ENCODE measurements at regions not wholly inside any gene's neighbourhood (a gene's known extent, or its start where the extent isn't known, plus 50 kb on each side); places are given as distances from the start of the nearest gene placed in this dataset.
"Not testable (repeated sequence)": the region's sequence is repeated elsewhere in the genome, so short reads cannot be mapped to it uniquely, and the experiment has no call there.

DNA sequence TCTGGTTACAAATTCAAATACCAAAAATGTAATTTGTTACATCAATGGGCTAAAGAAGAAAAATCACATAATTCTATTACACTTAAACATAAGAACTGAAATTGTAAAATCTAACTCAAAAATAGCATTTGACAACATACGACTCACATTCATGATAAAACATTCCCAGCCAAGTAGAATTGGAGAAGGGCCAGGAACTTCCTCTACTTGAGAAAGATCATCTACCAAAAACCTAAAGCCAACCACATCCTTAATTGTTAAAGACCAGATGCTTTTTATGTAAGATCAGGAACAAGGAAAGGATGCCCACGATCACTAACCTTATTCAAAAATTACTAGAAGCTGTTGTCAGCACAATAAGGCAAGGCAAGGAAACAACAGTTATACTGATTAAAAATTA lies 1819.8 kb upstream of the C9orf72 start:
- DNase-seq (ENCODE audit: low read depth), result peak; percentile 19
- TF ChIP-seq, protein P1, sequence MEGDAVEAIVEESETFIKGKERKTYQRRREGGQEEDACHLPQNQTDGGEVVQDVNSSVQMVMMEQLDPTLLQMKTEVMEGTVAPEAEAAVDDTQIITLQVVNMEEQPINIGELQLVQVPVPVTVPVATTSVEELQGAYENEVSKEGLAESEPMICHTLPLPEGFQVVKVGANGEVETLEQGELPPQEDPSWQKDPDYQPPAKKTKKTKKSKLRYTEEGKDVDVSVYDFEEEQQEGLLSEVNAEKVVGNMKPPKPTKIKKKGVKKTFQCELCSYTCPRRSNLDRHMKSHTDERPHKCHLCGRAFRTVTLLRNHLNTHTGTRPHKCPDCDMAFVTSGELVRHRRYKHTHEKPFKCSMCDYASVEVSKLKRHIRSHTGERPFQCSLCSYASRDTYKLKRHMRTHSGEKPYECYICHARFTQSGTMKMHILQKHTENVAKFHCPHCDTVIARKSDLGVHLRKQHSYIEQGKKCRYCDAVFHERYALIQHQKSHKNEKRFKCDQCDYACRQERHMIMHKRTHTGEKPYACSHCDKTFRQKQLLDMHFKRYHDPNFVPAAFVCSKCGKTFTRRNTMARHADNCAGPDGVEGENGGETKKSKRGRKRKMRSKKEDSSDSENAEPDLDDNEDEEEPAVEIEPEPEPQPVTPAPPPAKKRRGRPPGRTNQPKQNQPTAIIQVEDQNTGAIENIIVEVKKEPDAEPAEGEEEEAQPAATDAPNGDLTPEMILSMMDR (IDR thresholded peaks at IDR 0.05; ENCODE audit: insufficient read depth, low read length), result no peak
- no peak overlapping the region for H3K4me3 ChIP-seq (ENCODE audit: low read depth, low read length)

DNA sequence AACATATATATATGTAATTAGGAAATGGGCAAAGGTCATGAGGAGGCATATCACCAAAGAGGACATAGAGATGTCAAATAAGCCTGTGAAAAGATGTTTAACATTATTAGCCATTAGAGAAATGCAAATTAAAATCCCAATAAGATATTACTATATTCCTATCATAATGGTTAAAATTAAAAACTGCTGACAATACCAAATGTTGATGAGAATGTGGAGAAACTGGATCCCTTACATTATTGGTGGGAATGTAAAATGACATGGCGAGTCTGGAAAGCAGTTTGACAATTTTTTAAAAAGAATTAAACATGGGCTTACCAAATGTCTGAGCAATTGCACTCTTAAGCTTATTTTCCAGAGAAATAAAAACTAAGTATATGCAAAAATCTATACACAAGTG lies 1821.6 kb upstream of the C9orf72 start:
- DNase-seq (ENCODE audit: low read depth), result no peak
- no peak overlapping the region for H3K4me3 ChIP-seq (ENCODE audit: low read depth, low read length)
- TF ChIP-seq, protein P1 (IDR thresholded peaks at IDR 0.05; ENCODE audit: insufficient read depth, low read length), result no peak

DNA sequence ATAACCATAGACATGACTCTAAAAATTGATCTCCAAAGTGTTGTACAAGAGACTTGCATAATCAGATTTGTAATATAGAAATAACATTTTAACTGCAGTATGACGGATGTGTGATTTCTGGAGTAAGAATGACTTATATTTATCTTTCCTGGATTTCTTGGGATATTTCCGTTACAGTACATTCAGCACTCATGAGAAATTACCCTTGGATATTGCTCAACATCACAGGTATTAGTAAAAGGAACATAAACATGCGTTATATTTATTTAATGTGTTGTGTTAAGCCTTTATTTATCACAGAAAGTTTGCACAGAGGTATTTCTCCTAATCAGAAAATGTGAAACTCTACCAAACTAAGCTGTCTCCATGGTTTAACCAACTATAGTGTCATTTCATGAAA lies 1823.9 kb upstream of the C9orf72 start:
- no peak overlapping the region for H3K4me3 ChIP-seq (ENCODE audit: low read depth, low read length)
- DNase-seq (ENCODE audit: low read depth), result no peak
- TF ChIP-seq, protein P1 (IDR thresholded peaks at IDR 0.05; ENCODE audit: insufficient read depth, low read length), result no peak

DNA sequence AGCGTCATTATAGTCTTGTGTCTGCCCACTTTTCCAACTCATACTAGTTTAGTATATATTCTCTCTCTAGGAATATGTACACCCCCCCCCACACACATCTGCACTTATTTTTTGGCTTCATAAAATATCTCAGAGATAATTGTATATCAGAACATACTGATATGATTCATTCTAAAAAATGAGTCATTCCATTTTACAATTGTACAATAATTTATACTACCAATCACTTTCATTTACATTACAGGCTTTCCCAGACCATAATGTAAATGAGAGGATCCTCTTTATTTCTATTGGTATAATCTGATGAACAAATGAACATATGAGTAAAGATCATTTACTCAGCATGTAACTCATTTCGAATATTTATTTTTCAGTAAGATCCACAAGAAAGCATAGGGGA lies 1842.9 kb upstream of the C9orf72 start:
- DNase-seq (ENCODE audit: low read depth), result no peak
- TF ChIP-seq, protein P1 (IDR thresholded peaks at IDR 0.05; ENCODE audit: insufficient read depth, low read length), result no peak
- no peak overlapping the region for H3K4me3 ChIP-seq (ENCODE audit: low read depth, low read length)

DNA sequence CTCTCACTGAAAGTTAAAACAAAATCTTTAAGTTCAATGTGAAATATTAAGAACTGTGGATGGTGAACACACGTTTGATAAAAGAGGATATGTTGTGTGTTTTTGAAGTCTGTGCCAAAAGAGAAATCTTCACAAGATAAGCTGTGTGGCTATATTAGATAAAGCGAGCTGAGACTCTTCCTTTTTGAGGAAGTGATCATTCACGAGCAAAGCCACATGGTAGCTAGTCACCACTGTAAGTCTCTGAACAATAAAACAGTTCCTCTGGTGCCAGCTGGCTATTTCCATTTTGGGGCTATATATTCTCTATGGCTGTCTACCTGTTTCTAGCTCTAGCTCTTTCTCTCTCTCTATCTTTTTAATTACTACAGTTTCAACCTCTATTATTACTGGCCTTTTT lies 1849.2 kb upstream of the C9orf72 start:
- TF ChIP-seq, protein P1 (IDR thresholded peaks at IDR 0.05; ENCODE audit: insufficient read depth, low read length), result no peak

DNA sequence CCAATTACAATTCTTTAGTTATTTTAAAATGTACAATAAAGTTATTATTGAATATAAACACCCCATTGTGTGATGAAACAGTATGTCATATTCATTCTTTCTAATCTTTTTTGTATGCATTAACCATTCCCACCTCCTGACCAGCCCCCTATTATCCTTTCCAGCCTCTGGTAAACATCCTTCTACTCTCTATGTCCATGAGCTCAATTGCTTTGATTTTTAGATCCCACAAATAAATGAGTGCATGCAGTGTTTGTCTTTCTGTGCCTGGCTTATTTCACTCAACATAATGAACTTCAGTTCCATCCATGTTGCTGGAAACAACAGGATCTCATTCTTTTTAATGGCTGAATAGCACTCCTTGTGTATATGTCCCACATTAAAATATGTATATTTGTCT lies 1858.9 kb upstream of the C9orf72 start:
- TF ChIP-seq, protein P1 (IDR thresholded peaks at IDR 0.05; ENCODE audit: insufficient read depth, low read length), result no peak
- H3K4me3 ChIP-seq (ENCODE audit: low read depth, low read length), result no peak overlapping the region
- no peak for DNase-seq (ENCODE audit: low read depth)

More for the DNA sequence above, 1849.2 kb upstream of the C9orf72 start:
- no peak overlapping the region for H3K4me3 ChIP-seq (ENCODE audit: low read depth, low read length)
- no peak for DNase-seq (ENCODE audit: low read depth)

DNA sequence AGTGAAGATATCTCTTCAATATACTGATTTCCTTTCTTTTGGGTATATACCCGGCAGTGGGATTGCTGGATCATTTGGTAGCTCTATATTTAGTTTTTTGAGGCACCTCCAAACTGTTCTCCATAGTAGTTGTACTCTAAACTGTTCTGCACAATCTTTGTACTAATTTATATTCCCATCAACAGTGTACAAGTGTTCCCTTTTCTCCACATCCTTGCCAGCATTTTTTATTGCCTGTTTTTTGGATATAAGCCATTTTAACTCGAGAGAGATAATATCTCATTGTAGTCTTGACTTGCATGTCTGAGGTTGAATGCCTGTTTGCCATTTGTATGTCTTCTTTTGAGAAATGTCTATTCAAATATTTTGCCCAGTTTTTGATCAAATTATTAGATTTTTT lies 1859.4 kb upstream of the C9orf72 start:
- DNase-seq (ENCODE audit: low read depth); H3K4me3 ChIP-seq (ENCODE audit: low read depth, low read length): not testable (repeated sequence)
